ENCODE measurements at regions not wholly inside any gene's neighbourhood (a gene's known extent, or its start where the extent isn't known, plus 50 kb on each side); places are given as distances from the start of the nearest gene placed in this dataset.

- DNase-seq = no peak
- H3K27me3 ChIP-seq = no peaks in the 10 kb centered on the region
- intact Hi-C loops (cut with DNase I; ENCODE audit: low total_unique reads) = no loop called here
- no peak for TF ChIP-seq CTCF (IDR thresholded peaks at IDR 0.05)
- peaks cover 0 to 22% (median 10%) of the 10 kb centered on the region in 3 donors for H3K9me3 ChIP-seq
- H3K27ac ChIP-seq = no peak overlapping the region
- H3K4me3 ChIP-seq = no peak overlapping the region
- peaks cover 8 to 17% (median 11%) of the 10 kb centered on the region in 3 donors for H3K36me3 ChIP-seq
- no peaks in the 10 kb centered on the region for H3K4me1 ChIP-seq
These were observed 81.9 kb downstream of the BUB3 start for GRCh38 chr10:123236126-123236525.

- Histone ChIP-seq H3K36me3 (peaks cover 0 to 4% (median 0%) of the 10 kb centered on the region in 3 donors), H3K4me1 (no peaks in the 10 kb centered on the region), H3K27me3 (no peaks in the 10 kb centered on the region), H3K4me3 (no peak overlapping the region), H3K27ac (no peak overlapping the region), H3K9me3 (peaks cover 0 to 6% (median 0%) of the 10 kb centered on the region in 3 donors)
- no peak for TF ChIP-seq CTCF (IDR thresholded peaks at IDR 0.05)
- intact Hi-C loops (cut with DNase I; ENCODE audit: low total_unique reads) = no loop called here
- DNase-seq = no peak
These were observed 86.0 kb downstream of the BUB3 start for GRCh38 chr10:123240250-123240649.

- H3K9me3 ChIP-seq = peaks cover 0 to under 1% (median 0%) of the 10 kb centered on the region in 3 donors
- H3K4me1 ChIP-seq = no peaks in the 10 kb centered on the region
- no peaks in the 10 kb centered on the region for H3K36me3 ChIP-seq
- no peak for DNase-seq
- H3K27me3 ChIP-seq = no peaks in the 10 kb centered on the region
- no peak for TF ChIP-seq CTCF (IDR thresholded peaks at IDR 0.05)
- H3K4me3 ChIP-seq = no peak overlapping the region
- no peak overlapping the region for H3K27ac ChIP-seq
- intact Hi-C loops (cut with DNase I; ENCODE audit: low total_unique reads) = no loop called here
These were observed 86.6 kb downstream of the BUB3 start for GRCh38 chr10:123240776-123241175.

- no peaks in the 10 kb centered on the region for H3K27me3 ChIP-seq
- no peaks in the 10 kb centered on the region for H3K9me3 ChIP-seq
- H3K36me3 ChIP-seq = no peaks in the 10 kb centered on the region
- no peak for TF ChIP-seq CTCF (IDR thresholded peaks at IDR 0.05)
- H3K4me1 ChIP-seq = no peaks in the 10 kb centered on the region
- intact Hi-C loops (cut with DNase I; ENCODE audit: low total_unique reads) = no loop called here
- no peak overlapping the region for H3K27ac ChIP-seq
- no peak for DNase-seq
- no peak overlapping the region for H3K4me3 ChIP-seq
These were observed 87.4 kb downstream of the BUB3 start for GRCh38 chr10:123241391-123242141.

GRCh38 chr10:123244747-123245146, 90.5 kb downstream of the BUB3 start:
- Histone ChIP-seq H3K27me3 (no peaks in the 10 kb centered on the region), H3K4me3 (no peak overlapping the region), H3K9me3 (no peaks in the 10 kb centered on the region), H3K4me1 (no peaks in the 10 kb centered on the region), H3K27ac (no peak overlapping the region), H3K36me3 (no peaks in the 10 kb centered on the region)
- intact Hi-C loops (cut with DNase I; ENCODE audit: low total_unique reads) = no loop called here
- no peak for TF ChIP-seq CTCF (IDR thresholded peaks at IDR 0.05)
- no peak for DNase-seq

Data from tibial artery (tissue), 4 donors.